A549 (cell line): ENCODE measurements at regions not wholly inside any gene's neighbourhood (a gene's known extent, or its start where the extent isn't known, plus 50 kb on each side); places are given as distances from the start of the nearest gene placed in this dataset.
"Not testable (repeated sequence)": the region's sequence is repeated elsewhere in the genome, so short reads cannot be mapped to it uniquely, and the experiment has no call there.

ENCODE experiments used
- HDAC2 ChIP-seq: fragments of 200-600 bp; sonication (generic); IDR thresholded peaks from 2 replicates; pipeline ENCODE4 v1.6.1; 2016
- KDM5A ChIP-seq: fragments of 200-600 bp; sonication (generic); IDR thresholded peaks from 2 replicates; pipeline ENCODE4 v1.6.1; 2016; ENCODE audit warnings: antibody characterized with exemption, mild to moderate bottlenecking
- MYC ChIP-seq: IDR thresholded peaks from 2 replicates; pipeline ENCODE4 v1.6.1; 2012; ENCODE audit warnings: mild to moderate bottlenecking, inconsistent platforms, low read length, improper control_type of control experiment, borderline replicate concordance
- PHF8 ChIP-seq: fragments of 200-600 bp; sonication (generic); IDR thresholded peaks from 2 replicates; pipeline ENCODE4 v1.6.1; 2016; ENCODE audit warnings: low read depth, mild to moderate bottlenecking, antibody characterized with exemption, moderate library complexity, borderline replicate concordance
- POLR2A ChIP-seq: IDR thresholded peaks from 2 replicates; pipeline ENCODE4 v1.6.1; 2012; ENCODE audit warnings: mild to moderate bottlenecking, low read length
- POLR2AphosphoS2 ChIP-seq: conservative IDR thresholded peaks from 2 replicates; pipeline ENCODE4 v1.6.1; 2012; ENCODE audit warnings: low read length, improper control_type of control experiment, inconsistent platforms
- RCOR1 ChIP-seq: fragments of 150-350 bp; IDR thresholded peaks from 2 replicates; pipeline ENCODE4 v1.6.1; 2014; ENCODE audit warnings: antibody characterized with exemption, low read length, low read depth
- TF ChIP-seq, protein P1 (sequence below): fragments of >200 bp; sonication (Bioruptor Twin); formaldehyde crosslinking; IDR thresholded peaks from 3 replicates; pipeline ENCODE4 v1.5.1; 2016
- TF ChIP-seq, protein P2 (sequence below): IDR thresholded peaks from 2 replicates; pipeline ENCODE4 v1.6.1; 2012
- TF ChIP-seq, protein P3 (sequence below): IDR thresholded peaks from 2 replicates; pipeline ENCODE4 v1.6.1; 2012
- TF ChIP-seq, protein P4 (sequence below): fragments of 450-650 bp; IDR thresholded peaks from 2 replicates; pipeline ENCODE4 v1.6.1; 2014; ENCODE audit warnings: antibody characterized with exemption
- TF ChIP-seq, protein P5 (sequence below): fragments of 250-450 bp; sonication (Bioruptor Pico); IDR thresholded peaks from 2 replicates; pipeline ENCODE4 v1.5.0; 2021; ENCODE audit warnings: mild to moderate bottlenecking, moderate library complexity, borderline replicate concordance
- TF ChIP-seq, protein P6 (sequence below): fragments of 200-600 bp; sonication (generic); IDR thresholded peaks from 2 replicates; pipeline ENCODE4 v1.6.1; 2016; ENCODE audit warnings: antibody characterized with exemption, mild to moderate bottlenecking, moderate library complexity

DNA sequence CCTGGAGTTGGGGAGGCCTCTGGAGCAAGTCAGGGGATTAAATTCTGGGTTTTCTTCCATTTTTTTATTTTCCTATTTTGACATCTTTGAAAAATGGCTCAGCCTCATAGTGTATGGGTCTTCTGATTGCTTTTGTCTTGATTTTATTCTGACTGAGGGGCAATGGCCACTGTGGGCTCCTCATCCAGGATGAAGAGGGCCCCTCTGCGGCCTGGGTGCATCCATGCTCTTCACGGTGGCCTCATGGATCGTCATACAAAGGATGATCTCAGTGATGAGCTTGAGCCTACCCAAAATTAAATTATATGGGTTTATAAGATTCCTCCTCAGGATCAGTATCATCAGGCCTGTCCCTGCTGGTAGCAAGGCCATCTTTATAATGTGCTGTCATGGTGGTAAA is 103.7 kb downstream of the POTEB2 start:
- TF ChIP-seq, protein P1, sequence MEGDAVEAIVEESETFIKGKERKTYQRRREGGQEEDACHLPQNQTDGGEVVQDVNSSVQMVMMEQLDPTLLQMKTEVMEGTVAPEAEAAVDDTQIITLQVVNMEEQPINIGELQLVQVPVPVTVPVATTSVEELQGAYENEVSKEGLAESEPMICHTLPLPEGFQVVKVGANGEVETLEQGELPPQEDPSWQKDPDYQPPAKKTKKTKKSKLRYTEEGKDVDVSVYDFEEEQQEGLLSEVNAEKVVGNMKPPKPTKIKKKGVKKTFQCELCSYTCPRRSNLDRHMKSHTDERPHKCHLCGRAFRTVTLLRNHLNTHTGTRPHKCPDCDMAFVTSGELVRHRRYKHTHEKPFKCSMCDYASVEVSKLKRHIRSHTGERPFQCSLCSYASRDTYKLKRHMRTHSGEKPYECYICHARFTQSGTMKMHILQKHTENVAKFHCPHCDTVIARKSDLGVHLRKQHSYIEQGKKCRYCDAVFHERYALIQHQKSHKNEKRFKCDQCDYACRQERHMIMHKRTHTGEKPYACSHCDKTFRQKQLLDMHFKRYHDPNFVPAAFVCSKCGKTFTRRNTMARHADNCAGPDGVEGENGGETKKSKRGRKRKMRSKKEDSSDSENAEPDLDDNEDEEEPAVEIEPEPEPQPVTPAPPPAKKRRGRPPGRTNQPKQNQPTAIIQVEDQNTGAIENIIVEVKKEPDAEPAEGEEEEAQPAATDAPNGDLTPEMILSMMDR: not testable (repeated sequence)
- TF ChIP-seq, protein P2, sequence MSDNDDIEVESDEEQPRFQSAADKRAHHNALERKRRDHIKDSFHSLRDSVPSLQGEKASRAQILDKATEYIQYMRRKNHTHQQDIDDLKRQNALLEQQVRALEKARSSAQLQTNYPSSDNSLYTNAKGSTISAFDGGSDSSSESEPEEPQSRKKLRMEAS: not testable (repeated sequence)
- TF ChIP-seq POLR2A, KDM5A, PHF8, MYC, POLR2AphosphoS2, RCOR1, HDAC2: not testable (repeated sequence)
- TF ChIP-seq, protein P3, sequence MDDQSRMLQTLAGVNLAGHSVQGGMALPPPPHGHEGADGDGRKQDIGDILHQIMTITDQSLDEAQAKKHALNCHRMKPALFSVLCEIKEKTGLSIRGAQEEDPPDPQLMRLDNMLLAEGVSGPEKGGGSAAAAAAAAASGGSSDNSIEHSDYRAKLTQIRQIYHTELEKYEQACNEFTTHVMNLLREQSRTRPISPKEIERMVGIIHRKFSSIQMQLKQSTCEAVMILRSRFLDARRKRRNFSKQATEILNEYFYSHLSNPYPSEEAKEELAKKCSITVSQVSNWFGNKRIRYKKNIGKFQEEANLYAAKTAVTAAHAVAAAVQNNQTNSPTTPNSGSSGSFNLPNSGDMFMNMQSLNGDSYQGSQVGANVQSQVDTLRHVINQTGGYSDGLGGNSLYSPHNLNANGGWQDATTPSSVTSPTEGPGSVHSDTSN: not testable (repeated sequence)
- TF ChIP-seq, protein P4, sequence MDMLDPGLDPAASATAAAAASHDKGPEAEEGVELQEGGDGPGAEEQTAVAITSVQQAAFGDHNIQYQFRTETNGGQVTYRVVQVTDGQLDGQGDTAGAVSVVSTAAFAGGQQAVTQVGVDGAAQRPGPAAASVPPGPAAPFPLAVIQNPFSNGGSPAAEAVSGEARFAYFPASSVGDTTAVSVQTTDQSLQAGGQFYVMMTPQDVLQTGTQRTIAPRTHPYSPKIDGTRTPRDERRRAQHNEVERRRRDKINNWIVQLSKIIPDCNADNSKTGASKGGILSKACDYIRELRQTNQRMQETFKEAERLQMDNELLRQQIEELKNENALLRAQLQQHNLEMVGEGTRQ: not testable (repeated sequence)
- TF ChIP-seq, protein P5, sequence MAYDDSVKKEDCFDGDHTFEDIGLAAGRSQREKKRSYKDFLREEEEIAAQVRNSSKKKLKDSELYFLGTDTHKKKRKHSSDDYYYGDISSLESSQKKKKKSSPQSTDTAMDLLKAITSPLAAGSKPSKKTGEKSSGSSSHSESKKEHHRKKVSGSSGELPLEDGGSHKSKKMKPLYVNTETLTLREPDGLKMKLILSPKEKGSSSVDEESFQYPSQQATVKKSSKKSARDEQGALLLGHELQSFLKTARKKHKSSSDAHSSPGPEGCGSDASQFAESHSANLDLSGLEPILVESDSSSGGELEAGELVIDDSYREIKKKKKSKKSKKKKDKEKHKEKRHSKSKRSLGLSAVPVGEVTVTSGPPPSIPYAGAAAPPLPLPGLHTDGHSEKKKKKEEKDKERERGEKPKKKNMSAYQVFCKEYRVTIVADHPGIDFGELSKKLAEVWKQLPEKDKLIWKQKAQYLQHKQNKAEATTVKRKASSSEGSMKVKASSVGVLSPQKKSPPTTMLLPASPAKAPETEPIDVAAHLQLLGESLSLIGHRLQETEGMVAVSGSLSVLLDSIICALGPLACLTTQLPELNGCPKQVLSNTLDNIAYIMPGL (CRISPR knock-in tag): not testable (repeated sequence)
- TF ChIP-seq, protein P6, sequence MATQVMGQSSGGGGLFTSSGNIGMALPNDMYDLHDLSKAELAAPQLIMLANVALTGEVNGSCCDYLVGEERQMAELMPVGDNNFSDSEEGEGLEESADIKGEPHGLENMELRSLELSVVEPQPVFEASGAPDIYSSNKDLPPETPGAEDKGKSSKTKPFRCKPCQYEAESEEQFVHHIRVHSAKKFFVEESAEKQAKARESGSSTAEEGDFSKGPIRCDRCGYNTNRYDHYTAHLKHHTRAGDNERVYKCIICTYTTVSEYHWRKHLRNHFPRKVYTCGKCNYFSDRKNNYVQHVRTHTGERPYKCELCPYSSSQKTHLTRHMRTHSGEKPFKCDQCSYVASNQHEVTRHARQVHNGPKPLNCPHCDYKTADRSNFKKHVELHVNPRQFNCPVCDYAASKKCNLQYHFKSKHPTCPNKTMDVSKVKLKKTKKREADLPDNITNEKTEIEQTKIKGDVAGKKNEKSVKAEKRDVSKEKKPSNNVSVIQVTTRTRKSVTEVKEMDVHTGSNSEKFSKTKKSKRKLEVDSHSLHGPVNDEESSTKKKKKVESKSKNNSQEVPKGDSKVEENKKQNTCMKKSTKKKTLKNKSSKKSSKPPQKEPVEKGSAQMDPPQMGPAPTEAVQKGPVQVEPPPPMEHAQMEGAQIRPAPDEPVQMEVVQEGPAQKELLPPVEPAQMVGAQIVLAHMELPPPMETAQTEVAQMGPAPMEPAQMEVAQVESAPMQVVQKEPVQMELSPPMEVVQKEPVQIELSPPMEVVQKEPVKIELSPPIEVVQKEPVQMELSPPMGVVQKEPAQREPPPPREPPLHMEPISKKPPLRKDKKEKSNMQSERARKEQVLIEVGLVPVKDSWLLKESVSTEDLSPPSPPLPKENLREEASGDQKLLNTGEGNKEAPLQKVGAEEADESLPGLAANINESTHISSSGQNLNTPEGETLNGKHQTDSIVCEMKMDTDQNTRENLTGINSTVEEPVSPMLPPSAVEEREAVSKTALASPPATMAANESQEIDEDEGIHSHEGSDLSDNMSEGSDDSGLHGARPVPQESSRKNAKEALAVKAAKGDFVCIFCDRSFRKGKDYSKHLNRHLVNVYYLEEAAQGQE: not testable (repeated sequence)
